GM23338 (cell line): ENCODE measurements at regions not wholly inside any gene's neighbourhood (a gene's known extent, or its start where the extent isn't known, plus 50 kb on each side); places are given as distances from the start of the nearest gene placed in this dataset.
A peak's percentile ranks its signal among the peaks of the same experiment; 100 is the strongest.

ENCODE experiments used
- ATAC-seq: fragments of 200-7000 bp; cut with Tn5 transposase; 3 replicates; pipeline ENCODE4 v1.9.1; 2020
- DNase-seq: peaks from one replicate; pipeline ENCODE4 v3.0.0-alpha.2; 2015; ENCODE audit warnings: low spot score
- H2AFZ ChIP-seq: fragments of 200-600 bp; sonication (generic); 2 replicates; pipeline ENCODE4 v1.8.0; 2016; ENCODE audit warnings: antibody characterized with exemption, mild to moderate bottlenecking, moderate library complexity
- H3F3A ChIP-seq: fragments of 200-600 bp; sonication (generic); replicated peaks from 2 replicates; pipeline ENCODE4 v1.8.0; 2017; ENCODE audit warnings: antibody characterized with exemption, mixed run types, low read depth
- H3K27ac ChIP-seq: fragments of 200-600 bp; sonication (generic); 2 replicates; pipeline ENCODE4 v1.6.1; 2016; ENCODE audit warnings: low read depth
- H3K27me3 ChIP-seq: fragments of 200-600 bp; sonication (generic); 2 replicates; pipeline ENCODE4 v1.8.0; 2016; ENCODE audit warnings: mild to moderate bottlenecking, mixed run types, moderate library complexity; ENCODE audit not compliant: insufficient read depth
- H3K36me3 ChIP-seq: fragments of 200-600 bp; sonication (generic); 2 replicates; pipeline ENCODE4 v1.8.0; 2016; ENCODE audit warnings: mild to moderate bottlenecking; ENCODE audit not compliant: insufficient read depth
- H3K4me1 ChIP-seq: fragments of 200-600 bp; sonication (generic); 2 replicates; pipeline ENCODE4 v1.8.0; 2016; ENCODE audit warnings: mild to moderate bottlenecking, moderate library complexity; ENCODE audit not compliant: insufficient read depth
- H3K4me2 ChIP-seq: fragments of 200-600 bp; sonication (generic); 2 replicates; pipeline ENCODE4 v1.7.1; 2017; ENCODE audit warnings: mixed run types
- H3K4me3 ChIP-seq: fragments of 200-600 bp; sonication (generic); 2 replicates; pipeline ENCODE4 v1.6.1; 2016; ENCODE audit warnings: mixed run types
- H3K79me2 ChIP-seq: fragments of 200-600 bp; sonication (generic); replicated peaks from 2 replicates; pipeline ENCODE4 v1.8.0; 2017; ENCODE audit warnings: mild to moderate bottlenecking; ENCODE audit not compliant: insufficient read depth
- H3K9me2 ChIP-seq: fragments of 200-600 bp; sonication (generic); 2 replicates; pipeline ENCODE4 v1.8.0; 2017; ENCODE audit not compliant: insufficient read depth
- H4K20me1 ChIP-seq: fragments of 200-600 bp; sonication (generic); replicated peaks from 2 replicates; pipeline ENCODE4 v1.8.0; 2017; ENCODE audit warnings: mild to moderate bottlenecking; ENCODE audit not compliant: insufficient read depth
- H3K27ac Mint-ChIP-seq: 2 replicates; pipeline ENCODE4 v1.8.0; 2020; ENCODE audit warnings: inconsistent platforms, mild to moderate bottlenecking, moderate library complexity, mixed read lengths
- H3K27me3 Mint-ChIP-seq: 3 replicates; pipeline ENCODE4 v1.8.0; 2022; ENCODE audit warnings: low read depth, mild to moderate bottlenecking, moderate library complexity, mixed read lengths, inconsistent platforms; ENCODE audit not compliant: insufficient read depth, poor library complexity
- H3K36me3 Mint-ChIP-seq: 3 replicates; pipeline ENCODE4 v1.8.0; 2021; ENCODE audit warnings: low read depth, mild to moderate bottlenecking, inconsistent platforms, moderate library complexity, mixed read lengths
- H3K4me1 Mint-ChIP-seq: 3 replicates; pipeline ENCODE4 v1.8.0; 2020; ENCODE audit warnings: mild to moderate bottlenecking, inconsistent platforms, mixed read lengths
- H3K4me3 Mint-ChIP-seq: 3 replicates; pipeline ENCODE4 v1.8.0; 2021; ENCODE audit warnings: moderate library complexity, mild to moderate bottlenecking, inconsistent platforms, mixed read lengths
- H3K9me3 Mint-ChIP-seq: 3 replicates; pipeline ENCODE4 v1.8.0; 2020; ENCODE audit warnings: moderate library complexity, mild to moderate bottlenecking, inconsistent platforms, mixed read lengths
- CREB1 ChIP-seq: fragments of 250-450 bp; sonication (Bioruptor Pico); IDR thresholded peaks from 2 replicates; pipeline ENCODE4 v1.5.0; 2020; ENCODE audit warnings: low read depth, mild to moderate bottlenecking, moderate library complexity
- CTCF ChIP-seq, 2 experiments: fragments of 200-600 bp in 1 of 2; sonication (generic) in 1 of 2; conservative IDR thresholded peaks; 2 replicates each; pipeline versions ENCODE4 v1.5.1 to v1.6.1; 2016 to 2017; ENCODE audit warnings: antibody characterized with exemption in 2 of 2, low read depth in 2 of 2, mild to moderate bottlenecking in 2 of 2, moderate library complexity in 1 of 2
- ETS1 ChIP-seq: IDR thresholded peaks from 2 replicates; pipeline ENCODE4 v1.6.1; 2016; ENCODE audit warnings: antibody characterized with exemption
- EZH2 ChIP-seq: fragments of 200-600 bp; sonication (generic); IDR thresholded peaks from one replicate; pipeline ENCODE4 v1.8.0; 2017; ENCODE audit warnings: antibody characterized with exemption, mild to moderate bottlenecking, low read depth; ENCODE audit not compliant: unreplicated experiment
- EZH2phosphoT487 ChIP-seq: fragments of 200-600 bp; sonication (generic); IDR thresholded peaks from one replicate; pipeline ENCODE4 v1.8.1; 2018; ENCODE audit warnings: antibody characterized with exemption; ENCODE audit not compliant: unreplicated experiment
- JUNB ChIP-seq: IDR thresholded peaks from one replicate; pipeline ENCODE4 v1.6.1; 2016; ENCODE audit warnings: antibody characterized with exemption; ENCODE audit not compliant: unreplicated experiment
- NANOG ChIP-seq: IDR thresholded peaks from 2 replicates; pipeline ENCODE4 v1.6.1; 2016; ENCODE audit warnings: antibody characterized with exemption, borderline replicate concordance
- POLR2AphosphoS5 ChIP-seq: IDR thresholded peaks from 2 replicates; pipeline ENCODE4 v1.6.1; 2016; ENCODE audit warnings: antibody characterized with exemption, low read depth
- REST ChIP-seq: IDR thresholded peaks from one replicate; pipeline ENCODE4 v1.6.1; 2018; ENCODE audit warnings: antibody characterized with exemption; ENCODE audit not compliant: unreplicated experiment
- STAT1 ChIP-seq: IDR thresholded peaks from one replicate; pipeline ENCODE4 v1.6.1; 2016; ENCODE audit warnings: antibody characterized with exemption; ENCODE audit not compliant: unreplicated experiment
- ZNF114 ChIP-seq: fragments of 250-450 bp; sonication (Bioruptor Pico); IDR thresholded peaks from 2 replicates; pipeline ENCODE4 v1.5.0; 2020; ENCODE audit warnings: mild to moderate bottlenecking, moderate library complexity
- ZNF331 ChIP-seq: fragments of 250-450 bp; sonication (Bioruptor Pico); IDR thresholded peaks from 2 replicates; pipeline ENCODE4 v1.5.0; 2020; ENCODE audit warnings: low read depth, mild to moderate bottlenecking, moderate library complexity
- ZNF462 ChIP-seq: fragments of 250-450 bp; sonication (Bioruptor Pico); IDR thresholded peaks from 2 replicates; pipeline ENCODE4 v1.5.0; 2020; ENCODE audit warnings: mild to moderate bottlenecking, moderate library complexity

GRCh38 chr22:26912655-26913345, 255.4 kb downstream of the MIAT start:
- Mint-ChIP-seq H3K27me3 (peaks cover 21% of the 10 kb centered on the region), H3K36me3 (no peaks in the 10 kb centered on the region), H3K27ac (no peak overlapping the region), H3K9me3 (no peaks in the 10 kb centered on the region), H3K4me3 (no peak overlapping the region), H3K4me1 (peaks cover 44% of the 10 kb centered on the region)
- Histone ChIP-seq H4K20me1 (no peaks in the 10 kb centered on the region), H3K27ac (no peak overlapping the region), H3F3A (no peaks in the 10 kb centered on the region), H3K4me3 (no peak overlapping the region; the same call in 1 of the 2 replicates), H3K4me1 (peaks cover 23% of the 10 kb centered on the region), H3K36me3 (no peaks in the 10 kb centered on the region), H3K27me3 (no peaks in the 10 kb centered on the region), H3K79me2 (no peaks in the 10 kb centered on the region), H3K9me2 (no peaks in the 10 kb centered on the region), H3K4me2 (peak overlapping the region; percentile 57), H2AFZ (peak overlapping the region; percentile 72; the same call in 1 of the 2 replicates)
- DNase-seq (no peak), ATAC-seq (peak; percentile 61)
- TF ChIP-seq ETS1: no peak
- no peak for TF ChIP-seq ZNF114 (CRISPR knock-in tag)
- no peak for TF ChIP-seq EZH2phosphoT487
- TF ChIP-seq ZNF331 (CRISPR knock-in tag): no peak
- no peak for TF ChIP-seq JUNB
- TF ChIP-seq CTCF (conservative IDR thresholded peaks at IDR 0.05; ENCODE audit: low read depth in 2 of 2): no peak
- TF ChIP-seq REST: no peak
- TF ChIP-seq ZNF462 (CRISPR knock-in tag): no peak
- no peak for TF ChIP-seq CREB1 (CRISPR knock-in tag)
- TF ChIP-seq POLR2AphosphoS5: no peak
- no peak for TF ChIP-seq NANOG
- no peak for TF ChIP-seq EZH2
- TF ChIP-seq STAT1: no peak
